NCI-H1417 treated with DMSO at 0.1 percent for 48 hours (cell line): ENCODE measurements at regions not wholly inside any gene's neighbourhood (a gene's known extent, or its start where the extent isn't known, plus 50 kb on each side); places are given as distances from the start of the nearest gene placed in this dataset.
"Not testable (repeated sequence)": the region's sequence is repeated elsewhere in the genome, so short reads cannot be mapped to it uniquely, and the experiment has no call there.

ENCODE experiments used
- DNase-seq: peaks from one replicate; lab custom pipeline; 2025; lab: John Stamatoyannopoulos, UW

- no peak for DNase-seq
Observed at GRCh38 chr15:62272290-62272689, 107.2 kb upstream of the C2CD4B start.

DNA sequence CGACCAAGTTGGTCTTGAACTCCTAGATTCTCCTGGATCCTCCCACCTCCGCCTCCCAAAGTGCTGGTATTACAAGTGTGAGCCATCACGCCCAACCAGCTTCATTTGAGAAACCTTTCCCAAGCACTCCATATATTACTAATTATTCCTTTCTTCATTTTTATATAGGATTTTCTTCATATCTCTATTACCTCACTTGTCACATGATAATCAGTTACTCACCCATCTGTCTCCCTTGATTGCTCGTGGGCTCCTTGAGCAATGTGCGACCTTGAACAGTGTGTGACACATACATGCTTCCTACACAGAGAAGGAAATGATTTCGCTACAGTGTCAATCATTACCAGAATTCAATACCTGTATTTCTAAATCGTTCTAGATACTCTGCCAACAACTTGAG lies 110.7 kb upstream of the C2CD4B start:
- DNase-seq: no peak

- DNase-seq: no peak
Observed at GRCh38 chr15:62277816-62278394, 112.8 kb upstream of the C2CD4B start.

DNA sequence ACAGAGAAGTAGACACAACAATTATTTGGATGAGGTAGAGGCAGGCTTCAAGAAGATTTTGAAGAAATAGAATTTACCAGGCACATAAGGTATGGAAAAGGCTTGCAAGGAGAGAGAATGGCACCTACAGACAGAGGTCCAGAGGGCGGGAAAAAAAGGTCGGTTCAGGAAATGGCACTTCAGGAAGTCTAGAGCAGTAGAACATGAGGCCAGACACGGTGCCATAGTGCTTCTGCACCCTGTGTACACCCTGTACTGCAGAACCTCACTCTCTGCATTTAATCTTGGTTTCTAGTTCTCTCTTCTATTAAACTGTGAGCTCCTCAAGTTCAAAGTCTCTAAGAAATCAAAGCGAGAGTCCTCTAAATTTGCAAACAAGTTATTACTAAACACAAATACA lies 113.4 kb upstream of the C2CD4B start:
- DNase-seq: no peak

DNA sequence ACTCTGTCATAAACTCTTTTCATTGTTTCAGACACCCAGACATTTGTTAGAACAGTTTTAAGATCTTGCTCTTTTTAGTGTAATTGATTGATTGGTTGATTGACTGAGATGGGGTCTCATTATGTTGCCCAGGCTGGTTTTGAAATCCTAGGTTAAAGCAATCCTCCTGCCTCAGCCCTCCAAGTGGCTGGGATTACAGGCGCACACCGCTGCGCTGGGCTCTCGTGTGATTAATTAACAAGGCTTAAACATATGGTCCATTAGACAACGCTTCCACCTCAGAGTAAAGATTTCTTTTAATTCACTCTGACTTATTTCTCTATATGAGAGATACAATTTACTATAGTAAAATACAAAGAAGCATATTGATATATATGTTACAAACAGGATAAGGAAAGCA lies 114.0 kb upstream of the C2CD4B start:
- no peak for DNase-seq

- DNase-seq: no peak
Observed at GRCh38 chr15:62280625-62281024, 115.5 kb upstream of the C2CD4B start.

DNA sequence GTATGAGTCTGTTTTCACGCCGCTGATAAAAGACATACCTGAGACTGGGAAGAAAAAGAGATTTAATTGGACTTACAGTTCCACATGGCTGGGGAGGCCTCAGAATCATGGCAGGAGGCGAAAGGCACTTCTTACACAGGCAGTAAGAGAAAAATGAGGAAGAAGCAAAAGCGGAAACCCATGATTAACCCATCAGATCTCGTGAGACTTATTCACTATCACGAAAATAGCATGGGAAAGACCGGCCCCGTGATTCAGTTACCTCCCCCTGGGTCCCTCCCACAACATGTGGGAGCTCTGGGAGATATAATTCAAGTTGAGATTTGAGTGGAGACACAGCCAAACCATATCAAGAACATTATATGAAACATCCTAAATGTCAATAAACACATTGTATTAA lies 116.7 kb upstream of the C2CD4B start:
- not testable (repeated sequence) for DNase-seq

GRCh38 chr15:62287066-62287857 lies 122.2 kb upstream of the C2CD4B start:
- no peak for DNase-seq

GRCh38 chr15:62288361-62289017 lies 123.4 kb upstream of the C2CD4B start:
- DNase-seq: no peak

GRCh38 chr15:62291262-62291661 lies 126.2 kb upstream of the C2CD4B start:
- DNase-seq: no peak

DNA sequence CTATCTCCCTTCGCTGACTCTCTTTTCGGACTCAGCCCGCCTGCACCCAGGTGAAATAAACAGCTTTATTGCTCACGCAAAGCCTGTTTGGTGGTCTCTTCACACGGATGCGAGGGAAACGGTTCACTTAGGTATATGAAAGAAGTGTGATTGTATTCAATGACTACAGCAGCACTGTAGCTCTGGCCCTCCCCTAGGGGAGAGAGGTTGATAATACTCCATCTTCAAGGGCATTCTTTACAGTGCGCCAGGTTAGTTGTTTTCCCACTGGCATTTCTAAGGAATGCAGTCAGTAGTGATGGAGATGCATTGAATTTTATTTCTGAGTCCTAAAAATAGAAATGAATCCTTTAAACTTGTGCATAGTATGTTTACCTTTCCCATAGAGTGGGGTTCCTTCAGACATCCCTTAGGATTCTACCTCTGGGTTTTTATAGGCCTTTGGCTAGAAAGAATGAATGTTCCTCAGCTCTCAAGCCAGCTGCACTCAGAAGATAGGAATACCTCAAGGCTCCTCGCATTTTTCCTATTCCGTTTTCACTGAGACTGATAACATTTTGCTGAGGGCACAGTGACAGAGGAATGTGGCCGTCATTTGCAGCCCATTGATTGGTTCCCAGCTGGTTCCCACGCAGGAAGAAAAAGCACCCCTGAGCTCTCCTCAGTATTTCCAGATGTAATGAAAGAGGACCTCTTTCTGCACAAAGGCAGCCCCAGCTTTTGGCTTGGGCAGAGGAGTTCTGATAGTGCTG lies 131.8 kb upstream of the C2CD4B start:
- DNase-seq: no peak

GRCh38 chr15:62297522-62297921 lies 132.4 kb upstream of the C2CD4B start:
- DNase-seq: no peak

GRCh38 chr15:62297933-62298332 lies 132.8 kb upstream of the C2CD4B start:
- no peak for DNase-seq

- DNase-seq: no peak
Observed at GRCh38 chr15:62298811-62299210, 133.7 kb upstream of the C2CD4B start.

- no peak for DNase-seq
Observed at GRCh38 chr15:62299541-62299940, 134.5 kb upstream of the C2CD4B start.

- no peak for DNase-seq
Observed at GRCh38 chr15:62301993-62302675, 137.0 kb upstream of the C2CD4B start.

- DNase-seq: peak; percentile 34
Observed at GRCh38 chr15:62306851-62307504, 141.9 kb upstream of the C2CD4B start.

DNA sequence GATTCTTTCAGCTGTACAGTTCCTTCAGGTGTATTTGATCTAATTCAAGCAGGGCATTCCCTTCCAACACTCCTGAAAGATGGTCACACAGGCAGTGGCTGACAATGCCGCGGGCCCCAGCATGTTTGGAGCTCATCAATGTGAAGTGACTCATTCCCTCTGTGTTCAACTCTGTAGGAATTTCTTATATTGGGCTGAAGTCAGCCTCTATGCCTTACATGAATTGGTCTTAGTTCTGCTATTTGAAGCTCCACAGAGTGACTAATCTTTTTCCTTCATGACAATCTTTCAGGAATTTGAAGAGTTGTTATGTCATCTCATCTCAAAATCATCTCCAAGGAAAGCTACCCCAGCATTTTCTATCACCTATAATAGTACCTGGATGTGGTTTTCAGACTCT lies 142.5 kb upstream of the C2CD4B start:
- no peak for DNase-seq

DNA sequence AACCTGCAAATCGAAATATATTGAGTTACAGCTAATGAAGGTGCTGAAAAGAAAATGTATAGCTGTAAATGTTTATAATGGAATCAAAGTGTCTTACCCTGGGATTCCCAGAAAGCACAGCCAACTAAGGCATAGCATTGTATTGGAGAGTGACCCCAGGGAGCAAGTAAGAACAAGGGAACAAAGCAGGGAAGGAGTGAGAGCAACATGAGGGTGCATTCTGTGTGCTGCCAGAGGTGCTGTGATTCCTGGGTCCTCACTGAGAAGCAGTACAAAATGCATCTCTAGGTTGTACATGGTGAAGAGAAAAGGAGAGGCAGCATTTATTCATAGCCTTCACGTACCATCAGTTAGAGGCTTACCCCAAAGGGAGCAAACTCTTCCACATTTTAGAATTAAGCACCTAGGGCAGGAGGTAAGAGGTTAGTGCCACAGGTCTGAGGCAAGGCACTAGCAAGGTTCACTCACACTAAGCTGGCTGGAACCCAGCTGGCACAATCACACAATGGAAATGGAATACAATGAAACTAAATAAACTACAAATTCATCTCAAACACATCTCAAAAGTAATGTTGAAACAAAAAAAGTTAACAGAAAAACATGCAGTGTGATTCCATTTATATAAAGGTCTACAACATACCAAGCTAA lies 151.5 kb upstream of the C2CD4B start:
- DNase-seq: no peak

GRCh38 chr15:62320259-62320658 lies 155.2 kb upstream of the C2CD4B start:
- DNase-seq: no peak

- DNase-seq: no peak
Observed at GRCh38 chr15:62323353-62323890, 158.3 kb upstream of the C2CD4B start.
